AG04449 (cell line): ENCODE measurements at regions not wholly inside any gene's neighbourhood (a gene's known extent, or its start where the extent isn't known, plus 50 kb on each side); places are given as distances from the start of the nearest gene placed in this dataset.
A peak's percentile ranks its signal among the peaks of the same experiment; 100 is the strongest.

Experiments used
- CTCF ChIA-PET: fragments of 350-600 bp; formaldehyde crosslinking; extraction: SDS; loops from one replicate; lab custom pipeline; 2021; ENCODE audit warnings: antibody characterized with exemption; lab: Yijun Ruan, JAX
- POLR2A ChIA-PET: fragments of 400-600, 350-600 bp; formaldehyde crosslinking; extraction: SDS; loops from one replicate; lab custom pipeline; 2020; ENCODE audit warnings: antibody characterized with exemption, inconsistent platforms; lab: Yijun Ruan, JAX
- DNase-seq: peaks from one replicate; pipeline ENCODE4 v3.0.0-alpha.2; 2010; ENCODE audit warnings: low read depth, low spot score
- H3K4me3 ChIP-seq: 2 replicates; pipeline ENCODE4 v1.5.1; 2011; ENCODE audit warnings: low read depth, mild to moderate bottlenecking, control low read depth, low read length
- CTCF ChIP-seq: IDR thresholded peaks from one replicate; pipeline ENCODE4 v1.5.1; 2011; ENCODE audit warnings: mild to moderate bottlenecking, moderate library complexity, low read length, control low read depth, inconsistent platforms; ENCODE audit not compliant: insufficient read depth; ENCODE audit errors: missing control alignments

- TF ChIP-seq CTCF = no peak
- ChIA-PET POLR2A (no interaction called here), CTCF (interaction anchor here (1.3 kb wide), 1 partner anchor 47 kb away, joined by 5 read pairs; no protein-coding TSS in a partner anchor)
- no peak overlapping the region for H3K4me3 ChIP-seq
- peak; percentile 87 for DNase-seq
Observed at GRCh38 chr1:78722947-78723346, 73.3 kb downstream of the IFI44 start.

GRCh38 chr1:78726686-78727085 is 77.1 kb downstream of the IFI44 start:
- ChIA-PET CTCF (interaction anchor here (2.2 kb wide), 1 partner anchor 18 kb away, joined by 11 read pairs; no protein-coding TSS in a partner anchor), POLR2A (no interaction called here)
- H3K4me3 ChIP-seq = no peak overlapping the region
- no peak for TF ChIP-seq CTCF
- no peak for DNase-seq

- no peak for DNase-seq
- no peak for TF ChIP-seq CTCF
- no peak overlapping the region for H3K4me3 ChIP-seq
- POLR2A ChIA-PET = no interaction called here
- CTCF ChIA-PET = no interaction called here
Observed at GRCh38 chr1:78728359-78728758, 78.7 kb downstream of the IFI44 start.

- DNase-seq = no peak
- H3K4me3 ChIP-seq = no peak overlapping the region
- ChIA-PET CTCF (interaction anchor here (0.9 kb wide), 1 partner anchor 13 kb away, joined by 3 read pairs; no protein-coding TSS in a partner anchor), POLR2A (no interaction called here)
- TF ChIP-seq CTCF = no peak
Observed at GRCh38 chr1:78730054-78730453, 80.4 kb downstream of the IFI44 start.

- POLR2A ChIA-PET = no interaction called here
- TF ChIP-seq CTCF = no peak
- no peak for DNase-seq
- CTCF ChIA-PET = no interaction called here
- H3K4me3 ChIP-seq = no peak overlapping the region
Observed at GRCh38 chr1:78731674-78732073, 82.0 kb downstream of the IFI44 start.

- ChIA-PET CTCF (no interaction called here), POLR2A (no interaction called here)
- DNase-seq = no peak
- TF ChIP-seq CTCF = no peak
- no peak overlapping the region for H3K4me3 ChIP-seq
Observed at GRCh38 chr1:78737241-78737640, 87.6 kb downstream of the IFI44 start.
